GM10248 (cell line): ENCODE measurements at regions not wholly inside any gene's neighbourhood (a gene's known extent, or its start where the extent isn't known, plus 50 kb on each side); places are given as distances from the start of the nearest gene placed in this dataset.

Source experiments
- CTCF ChIA-PET: fragments of 300-600 bp; sonication (Branson Sonifier 250); formaldehyde crosslinking; extraction: SDS; loops from one replicate; lab custom pipeline; 2021; ENCODE audit warnings: antibody characterized with exemption; lab: Yijun Ruan, JAX
- POLR2A ChIA-PET: fragments of 350-650 bp; sonication (Branson Sonifier 250); formaldehyde crosslinking; extraction: SDS; loops from one replicate; lab custom pipeline; 2020; ENCODE audit warnings: antibody characterized with exemption; lab: Yijun Ruan, JAX
- DNase-seq: peaks from one replicate; pipeline ENCODE4 v3.0.0; 2012; ENCODE audit errors: extremely low spot score
- CTCF ChIP-seq: IDR thresholded peaks from 2 replicates; pipeline ENCODE4 v1.5.1; 2012; ENCODE audit warnings: mild to moderate bottlenecking, low read depth; ENCODE audit errors: extremely low read depth, missing control alignments, control extremely low read depth

GRCh38 chr1:90802622-90803021, 85.5 kb upstream of the BARHL2 start:
- ChIA-PET CTCF (no interaction called here), POLR2A (no interaction called here)
- no peak for TF ChIP-seq CTCF
- no peak for DNase-seq

GRCh38 chr1:90800012-90800717, 83.1 kb upstream of the BARHL2 start:
- CTCF ChIA-PET, result interaction anchor here (1.0 kb wide), 1 partner anchor 50 kb away, joined by 3 read pairs; no protein-coding TSS in a partner anchor
- no peak for DNase-seq
- no peak for TF ChIP-seq CTCF
- POLR2A ChIA-PET, result no interaction called here

- ChIA-PET CTCF (no interaction called here), POLR2A (no interaction called here)
- TF ChIP-seq CTCF, result no peak
- DNase-seq, result no peak
These were observed 82.2 kb upstream of the BARHL2 start for GRCh38 chr1:90799326-90799725.

- ChIA-PET POLR2A (no interaction called here), CTCF (interaction anchor here (1.2 kb wide), 1 partner anchor 15 kb away, joined by 3 read pairs; no protein-coding TSS in a partner anchor)
- no peak for DNase-seq
- no peak for TF ChIP-seq CTCF
These were observed 81.8 kb upstream of the BARHL2 start for GRCh38 chr1:90798883-90799282.

- CTCF ChIA-PET, result interaction anchor here (1.2 to 1.6 kb wide), 2 partner anchors 14 to 367 kb away, joined by 3 to 5 read pairs; no protein-coding TSS in a partner anchor
- POLR2A ChIA-PET, result no interaction called here
- TF ChIP-seq CTCF, result no peak
- DNase-seq, result no peak
These were observed 81.2 kb upstream of the BARHL2 start for GRCh38 chr1:90798344-90798743.

- no peak for DNase-seq
- ChIA-PET CTCF (interaction anchor here (1.0 to 1.6 kb wide), 2 partner anchors 12 to 74 kb away, joined by 4 read pairs; no protein-coding TSS in a partner anchor), POLR2A (no interaction called here)
- TF ChIP-seq CTCF, result no peak
These were observed 78.3 kb upstream of the BARHL2 start for GRCh38 chr1:90795431-90795830.
